IMR-90 (cell line): ENCODE measurements at regions not wholly inside any gene's neighbourhood (a gene's known extent, or its start where the extent isn't known, plus 50 kb on each side); places are given as distances from the start of the nearest gene placed in this dataset.

Experiments used
- BHLHE40 ChIP-seq: fragments of 150-350 bp; IDR thresholded peaks from 2 replicates; pipeline ENCODE4 v1.6.1; 2016; ENCODE audit warnings: mild to moderate bottlenecking, low read depth, low read length
- CTCF ChIP-seq: conservative IDR thresholded peaks from 2 replicates; pipeline ENCODE4 v1.5.1; 2012; ENCODE audit warnings: mild to moderate bottlenecking, low read depth, low read length, improper control_type of control experiment
- FOS ChIP-seq: fragments of 150-350 bp; IDR thresholded peaks from 2 replicates; pipeline ENCODE4 v1.6.1; 2016; ENCODE audit warnings: low read depth, low read length
- MXI1 ChIP-seq: IDR thresholded peaks from 2 replicates; pipeline ENCODE4 v1.6.1; 2012; ENCODE audit warnings: low read depth, mild to moderate bottlenecking, low read length, moderate library complexity, borderline replicate concordance
- NFE2L2 ChIP-seq: fragments of 150-350 bp; IDR thresholded peaks from 2 replicates; pipeline ENCODE4 v1.6.1; 2016; ENCODE audit warnings: low read depth, mild to moderate bottlenecking, low read length
- POLR2A ChIP-seq: IDR thresholded peaks from 2 replicates; pipeline ENCODE4 v1.6.1; 2012; ENCODE audit warnings: mild to moderate bottlenecking, low read depth, low read length
- RAD21 ChIP-seq: IDR thresholded peaks from 2 replicates; pipeline ENCODE4 v1.6.1; 2012; ENCODE audit warnings: low read length, improper control_type of control experiment
- RCOR1 ChIP-seq: IDR thresholded peaks from 2 replicates; pipeline ENCODE4 v1.6.1; 2012; ENCODE audit warnings: mild to moderate bottlenecking, low read length, improper control_type of control experiment; ENCODE audit not compliant: insufficient replicate concordance
- RFX5 ChIP-seq: IDR thresholded peaks from 2 replicates; pipeline ENCODE4 v1.8.0; 2012; ENCODE audit warnings: low read depth, mild to moderate bottlenecking, low read length, moderate library complexity
- SMC3 ChIP-seq: fragments of 150-350 bp; IDR thresholded peaks from 2 replicates; pipeline ENCODE4 v1.6.1; 2016; ENCODE audit warnings: low read depth, mild to moderate bottlenecking, antibody characterized with exemption, low read length, moderate library complexity
- USF2 ChIP-seq: fragments of 150-350 bp; IDR thresholded peaks from 2 replicates; pipeline ENCODE4 v1.6.1; 2017; ENCODE audit warnings: mild to moderate bottlenecking, antibody characterized with exemption, low read length, low read depth

- no peak for TF ChIP-seq CTCF
- TF ChIP-seq MXI1: no peak
- TF ChIP-seq FOS: no peak
- no peak for TF ChIP-seq RAD21
- TF ChIP-seq RFX5: no peak
- no peak for TF ChIP-seq USF2
- no peak for TF ChIP-seq SMC3
- no peak for TF ChIP-seq NFE2L2
- TF ChIP-seq BHLHE40: no peak
- no peak for TF ChIP-seq RCOR1
- no peak for TF ChIP-seq POLR2A
Measured at GRCh38 chr21:19508442-19508841, 1104.9 kb upstream of the TMPRSS15 start.
